H9 (cell line): ENCODE measurements at regions not wholly inside any gene's neighbourhood (a gene's known extent, or its start where the extent isn't known, plus 50 kb on each side); places are given as distances from the start of the nearest gene placed in this dataset.

Source experiments
- DNase-seq: peaks from one replicate; pipeline ENCODE4 v3.0.0-alpha.2; 2017
- H2AFZ ChIP-seq: one replicate; pipeline ENCODE4 v1.6.1; 2013; ENCODE audit warnings: mild to moderate bottlenecking, low read length, control low read depth, moderate library complexity
- H2AK5ac ChIP-seq: 2 replicates; pipeline ENCODE4 v1.6.1; 2013; ENCODE audit warnings: low read length, control low read depth, mixed read lengths; ENCODE audit not compliant: insufficient read length
- H2BK120ac ChIP-seq: one replicate; pipeline ENCODE4 v1.6.1; 2013; ENCODE audit warnings: low read depth, mild to moderate bottlenecking, low read length, control low read depth, inconsistent platforms; ENCODE audit not compliant: poor library complexity, severe bottlenecking
- H2BK12ac ChIP-seq: 2 replicates; pipeline ENCODE4 v1.6.1; 2013; ENCODE audit warnings: low read length, control low read depth, mixed read lengths, low read depth; ENCODE audit not compliant: insufficient read length
- H2BK15ac ChIP-seq: 2 replicates; pipeline ENCODE4 v1.6.1; 2013; ENCODE audit warnings: low read depth, low read length, control low read depth
- H2BK20ac ChIP-seq: one replicate; pipeline ENCODE4 v1.6.1; 2013; ENCODE audit warnings: low read depth, mild to moderate bottlenecking, low read length, control low read depth, inconsistent platforms; ENCODE audit not compliant: poor library complexity, severe bottlenecking
- H2BK5ac ChIP-seq: 2 replicates; pipeline ENCODE4 v1.6.1; 2013; ENCODE audit warnings: low read length, control low read depth, mixed read lengths; ENCODE audit not compliant: insufficient read length
- H3K14ac ChIP-seq: 2 replicates; pipeline ENCODE4 v1.6.1; 2013; ENCODE audit warnings: low read length, control low read depth; ENCODE audit not compliant: insufficient read depth
- H3K18ac ChIP-seq: 2 replicates; pipeline ENCODE4 v1.6.1; 2013; ENCODE audit warnings: low read depth, mild to moderate bottlenecking, mixed read lengths, low read length, control low read depth; ENCODE audit not compliant: insufficient read length
- H3K23ac ChIP-seq: 2 replicates; pipeline ENCODE4 v1.6.1; 2013; ENCODE audit warnings: low read length, control low read depth, mixed read lengths, low read depth; ENCODE audit not compliant: insufficient read length
- H3K23me2 ChIP-seq: 2 replicates; pipeline ENCODE4 v1.6.1; 2013; ENCODE audit warnings: low read depth, mild to moderate bottlenecking, mixed read lengths, low read length, control low read depth; ENCODE audit not compliant: insufficient read length, poor library complexity, severe bottlenecking
- H3K27ac ChIP-seq: 2 replicates; pipeline ENCODE4 v1.5.1; 2013; ENCODE audit warnings: low read length, control low read depth, mixed read lengths, low read depth; ENCODE audit not compliant: insufficient read length
- H3K27me3 ChIP-seq: 2 replicates; pipeline ENCODE4 v1.6.1; 2013; ENCODE audit warnings: low read length, control low read depth, inconsistent platforms; ENCODE audit not compliant: insufficient read depth
- H3K4ac ChIP-seq: 2 replicates; pipeline ENCODE4 v1.6.1; 2013; ENCODE audit warnings: low read depth, mild to moderate bottlenecking, control low read depth, inconsistent platforms, low read length, moderate library complexity
- H3K4me1 ChIP-seq: 2 replicates; pipeline ENCODE4 v1.6.1; 2013; ENCODE audit warnings: low read length, control low read depth, inconsistent platforms; ENCODE audit not compliant: insufficient read depth
- H3K4me2 ChIP-seq: 2 replicates; pipeline ENCODE4 v1.6.1; 2013; ENCODE audit warnings: low read length, control low read depth, mixed read lengths; ENCODE audit not compliant: insufficient read length, insufficient read depth
- H3K56ac ChIP-seq: 2 replicates; pipeline ENCODE4 v1.6.1; 2013; ENCODE audit warnings: low read depth, mild to moderate bottlenecking, mixed read lengths, low read length, control low read depth; ENCODE audit not compliant: insufficient read length
- H3K79me1 ChIP-seq: 2 replicates; pipeline ENCODE4 v1.6.1; 2013; ENCODE audit warnings: low read depth, mild to moderate bottlenecking, moderate library complexity, low read length, control low read depth, inconsistent platforms; ENCODE audit not compliant: insufficient read depth, poor library complexity, severe bottlenecking
- H3K79me2 ChIP-seq: 2 replicates; pipeline ENCODE4 v1.6.1; 2013; ENCODE audit warnings: low read length, control low read depth, inconsistent platforms; ENCODE audit not compliant: insufficient read depth
- H3K9ac ChIP-seq: 2 replicates; pipeline ENCODE4 v1.6.1; 2013; ENCODE audit warnings: low read length, control low read depth, mixed read lengths; ENCODE audit not compliant: insufficient read length; ENCODE audit errors: extremely low read depth
- H3K9me3 ChIP-seq: one replicate; pipeline ENCODE4 v1.6.1; 2013; ENCODE audit warnings: low read depth, low read length, inconsistent platforms; ENCODE audit not compliant: control insufficient read depth
- H3T11ph ChIP-seq: one replicate; pipeline ENCODE4 v1.6.1; 2013; ENCODE audit warnings: mild to moderate bottlenecking, low read length, control low read depth, inconsistent platforms
- H4K20me1 ChIP-seq: one replicate; pipeline ENCODE4 v1.6.1; 2013; ENCODE audit not compliant: control insufficient read depth, insufficient read length, insufficient read depth
- H4K5ac ChIP-seq: 2 replicates; pipeline ENCODE4 v1.6.1; 2013; ENCODE audit warnings: low read depth, mild to moderate bottlenecking, mixed read lengths, low read length, control low read depth; ENCODE audit not compliant: insufficient read length
- H4K8ac ChIP-seq: replicated peaks from 2 replicates; pipeline ENCODE4 v1.6.1; 2013; ENCODE audit warnings: low read length, control low read depth, mixed read lengths, low read depth; ENCODE audit not compliant: insufficient read length
- H4K91ac ChIP-seq: 2 replicates; pipeline ENCODE4 v1.6.1; 2013; ENCODE audit warnings: low read depth, mild to moderate bottlenecking, moderate library complexity, mixed read lengths, low read length, control low read depth; ENCODE audit not compliant: insufficient read length
- H3K27ac Mint-ChIP-seq, 3 experiments: 2 replicates in 2 of 3; 3 replicates in 1 of 3; pipeline ENCODE4 v1.8.0; 2020 to 2021; ENCODE audit warnings: mixed read lengths in 3 of 3, mild to moderate bottlenecking in 1 of 3, moderate library complexity in 1 of 3
- H3K27me3 Mint-ChIP-seq: 2 replicates; pipeline ENCODE4 v1.8.0; 2021; ENCODE audit warnings: low read depth, mild to moderate bottlenecking, moderate library complexity, mixed read lengths
- H3K36me3 Mint-ChIP-seq, 3 experiments: 2 replicates in 2 of 3; 3 replicates in 1 of 3; pipeline ENCODE4 v1.8.0; 2020 to 2021; ENCODE audit warnings: low read depth in 3 of 3, mixed read lengths in 3 of 3; ENCODE audit not compliant: insufficient read depth in 1 of 3
- H3K4me1 Mint-ChIP-seq, 2 experiments: 2 replicates each; pipeline ENCODE4 v1.8.0; 2020; ENCODE audit warnings: mixed read lengths in 2 of 2
- H3K4me3 Mint-ChIP-seq, 2 experiments: 2 replicates in 1 of 2; 3 replicates in 1 of 2; pipeline ENCODE4 v1.8.0; 2020 to 2021; ENCODE audit warnings: mild to moderate bottlenecking in 2 of 2, mixed read lengths in 2 of 2, moderate library complexity in 1 of 2
- H3K9me3 Mint-ChIP-seq, 2 experiments: 2 replicates in 1 of 2; 3 replicates in 1 of 2; pipeline ENCODE4 v1.8.0; 2020; ENCODE audit warnings: mild to moderate bottlenecking in 2 of 2, mixed read lengths in 2 of 2, moderate library complexity in 1 of 2
- WGBS: extraction: QIAGEN DNeasy Blood & Tissue Kit; methylation state at CpG from one replicate; pipeline ENCODE4 v1.1.7; 2013; ENCODE audit warnings: missing lambda C conversion rate, low lambda C conversion rate, mixed read lengths; ENCODE audit not compliant: insufficient read length; ENCODE audit errors: extremely low coverage; 5-methylcytosine and 5-hydroxymethylcytosine counted together
- TF ChIP-seq, protein P1 (sequence below): fragments of 200-600 bp; sonication (generic); conservative IDR thresholded peaks from 3 replicates; pipeline ENCODE4 v1.8.0; 2021; ENCODE audit warnings: antibody characterized with exemption, mild to moderate bottlenecking

DNA sequence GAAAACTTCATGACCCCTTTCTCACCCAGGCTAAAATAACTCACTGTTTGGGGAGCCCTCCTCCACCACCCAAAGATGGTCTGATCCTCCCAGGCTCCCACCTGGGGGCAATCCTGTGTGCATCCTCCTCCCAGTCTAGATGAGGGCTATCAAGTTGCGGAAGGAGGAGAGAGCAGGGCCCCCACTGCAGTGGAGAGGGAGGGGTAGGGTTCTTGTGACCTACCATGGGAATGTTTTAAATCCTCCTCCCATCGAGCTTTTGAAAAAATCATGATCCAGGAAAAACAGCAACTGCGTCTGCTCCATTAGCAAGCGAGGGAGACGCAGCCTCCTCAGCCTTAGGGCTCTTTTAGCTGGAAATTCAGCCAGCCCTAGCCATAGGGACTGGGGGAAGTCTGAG is 80.0 kb downstream of the NAV1 start:
- Histone ChIP-seq H3T11ph (no peak overlapping the region), H4K8ac (no peak overlapping the region), H3K56ac (no peak overlapping the region), H3K27me3 (no peaks in the 10 kb centered on the region), H2AK5ac (no peak overlapping the region), H3K4me1 (peaks cover 4% of the 10 kb centered on the region; the same call in 1 of the 2 replicates), H3K23ac (no peak overlapping the region), H4K91ac (no peak overlapping the region), H3K4ac (no peak overlapping the region), H4K5ac (no peak overlapping the region), H3K79me1 (no peaks in the 10 kb centered on the region), H3K23me2 (no peaks in the 10 kb centered on the region), H3K14ac (no peak overlapping the region), H3K4me2 (no peak overlapping the region), H3K9ac (no peak overlapping the region), H2BK12ac (no peak overlapping the region), H2BK5ac (no peak overlapping the region), H3K79me2 (no peaks in the 10 kb centered on the region), H2BK15ac (no peak overlapping the region), H2AFZ (no peak overlapping the region), H4K20me1 (no peaks in the 10 kb centered on the region), H3K9me3 (no peaks in the 10 kb centered on the region), H3K18ac (no peak overlapping the region), H2BK20ac (no peak overlapping the region), H3K27ac (no peak overlapping the region), H2BK120ac (no peak overlapping the region)
- Mint-ChIP-seq H3K4me1 (peaks cover 22 to 32% of the 10 kb centered on the region in 2 experiments), H3K4me3 (no peak overlapping the region), H3K9me3 (no peaks in the 10 kb centered on the region; a peak in 1 of 5 replicates), H3K36me3 (no peaks in the 10 kb centered on the region), H3K27me3 (peaks cover 12% of the 10 kb centered on the region), H3K27ac (no peak overlapping the region; a peak in 1 of 7 replicates)
- TF ChIP-seq, protein P1, sequence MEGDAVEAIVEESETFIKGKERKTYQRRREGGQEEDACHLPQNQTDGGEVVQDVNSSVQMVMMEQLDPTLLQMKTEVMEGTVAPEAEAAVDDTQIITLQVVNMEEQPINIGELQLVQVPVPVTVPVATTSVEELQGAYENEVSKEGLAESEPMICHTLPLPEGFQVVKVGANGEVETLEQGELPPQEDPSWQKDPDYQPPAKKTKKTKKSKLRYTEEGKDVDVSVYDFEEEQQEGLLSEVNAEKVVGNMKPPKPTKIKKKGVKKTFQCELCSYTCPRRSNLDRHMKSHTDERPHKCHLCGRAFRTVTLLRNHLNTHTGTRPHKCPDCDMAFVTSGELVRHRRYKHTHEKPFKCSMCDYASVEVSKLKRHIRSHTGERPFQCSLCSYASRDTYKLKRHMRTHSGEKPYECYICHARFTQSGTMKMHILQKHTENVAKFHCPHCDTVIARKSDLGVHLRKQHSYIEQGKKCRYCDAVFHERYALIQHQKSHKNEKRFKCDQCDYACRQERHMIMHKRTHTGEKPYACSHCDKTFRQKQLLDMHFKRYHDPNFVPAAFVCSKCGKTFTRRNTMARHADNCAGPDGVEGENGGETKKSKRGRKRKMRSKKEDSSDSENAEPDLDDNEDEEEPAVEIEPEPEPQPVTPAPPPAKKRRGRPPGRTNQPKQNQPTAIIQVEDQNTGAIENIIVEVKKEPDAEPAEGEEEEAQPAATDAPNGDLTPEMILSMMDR: no peak
- DNase-seq: no peak
- WGBS: no CpG with 5 or more reads among the region's 5 CpGs
